Stimulated activated CD8-positive, alpha-beta memory T cell treated with anti-CD3 and anti-CD28 coated beads, Interleukin-2, amount 100 ng/mL, for 1 hour (primary cell): ENCODE measurements at regions not wholly inside any gene's neighbourhood (a gene's known extent, or its start where the extent isn't known, plus 50 kb on each side); places are given as distances from the start of the nearest gene placed in this dataset.
"Not testable (repeated sequence)": the region's sequence is repeated elsewhere in the genome, so short reads cannot be mapped to it uniquely, and the experiment has no call there.

Experiments
- DNase-seq, 2 donors: peaks; one replicate each; pipeline ENCODE4 v3.0.0-alpha.2; 2020; ENCODE audit warnings: low read depth in 2 of 2

DNA sequence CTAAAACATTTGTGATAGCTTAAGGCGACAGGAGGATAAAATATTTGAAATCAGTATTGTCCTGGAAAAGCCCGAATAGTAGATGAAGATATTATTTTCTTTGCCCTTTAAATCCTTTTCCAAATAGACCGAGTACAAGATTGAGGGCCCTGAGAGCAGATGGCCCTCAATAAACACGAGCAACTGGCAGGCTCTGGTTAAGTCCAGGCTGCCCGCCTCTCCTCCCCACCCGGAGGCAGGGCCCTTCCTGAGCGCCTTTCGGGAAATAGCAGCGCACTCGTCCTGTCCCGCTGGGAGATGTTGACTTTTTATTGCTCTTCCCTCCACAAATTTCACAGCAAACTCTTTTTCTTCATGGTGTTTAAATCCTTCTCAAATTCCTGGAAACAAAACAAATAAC is 50.8 kb upstream of the MAX start:
- DNase-seq: no peak

- DNase-seq: no peak
Observed at GRCh38 chr14:65156568-65157366, 54.5 kb upstream of the MAX start.

DNA sequence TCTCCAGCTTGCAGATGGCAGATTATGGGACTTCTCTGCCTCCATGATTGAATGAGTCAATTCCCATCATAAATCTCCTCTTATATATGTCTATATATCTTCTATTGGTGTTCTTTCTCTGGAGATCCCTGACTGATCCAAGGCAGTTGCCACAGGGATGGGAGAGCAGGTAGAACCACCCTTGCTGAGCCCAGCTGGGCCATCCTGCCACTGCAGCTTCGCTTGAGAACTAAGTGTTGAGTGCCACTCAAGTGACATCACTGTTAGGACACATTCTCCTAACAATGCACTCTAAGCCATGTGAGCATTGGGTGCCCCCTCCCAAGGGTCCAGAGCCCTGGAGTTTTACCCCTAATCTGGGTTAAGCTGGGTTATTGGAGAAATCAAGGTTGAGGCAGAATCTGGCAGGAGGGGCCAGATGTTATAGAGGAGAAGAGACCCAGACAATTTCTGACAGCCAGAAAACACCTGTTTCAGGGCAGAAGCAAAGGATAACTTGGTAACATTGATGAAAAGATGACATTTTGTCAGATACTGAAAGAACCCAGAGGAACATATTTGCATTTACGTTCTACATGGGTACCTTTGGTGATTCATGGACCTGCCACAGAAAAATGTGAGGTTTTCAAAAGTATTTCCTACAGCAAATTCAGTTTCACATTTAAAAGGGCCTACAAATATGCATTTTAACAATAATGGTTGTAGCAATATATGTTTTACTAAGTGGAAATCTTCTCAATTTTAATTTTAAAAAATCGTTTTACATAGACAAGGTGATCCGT is 57.2 kb upstream of the MAX start:
- no peak for DNase-seq

- DNase-seq: no peak
Observed at GRCh38 chr14:65160091-65160490, 57.8 kb upstream of the MAX start.

GRCh38 chr14:65162031-65162430 is 59.7 kb upstream of the MAX start:
- no peak for DNase-seq

GRCh38 chr14:65164068-65164824 is 61.9 kb upstream of the MAX start:
- no peak for DNase-seq

GRCh38 chr14:65164825-65165135 is 62.5 kb upstream of the MAX start:
- DNase-seq: no peak

GRCh38 chr14:65167072-65167645 is 64.8 kb upstream of the MAX start:
- DNase-seq: no peak

DNA sequence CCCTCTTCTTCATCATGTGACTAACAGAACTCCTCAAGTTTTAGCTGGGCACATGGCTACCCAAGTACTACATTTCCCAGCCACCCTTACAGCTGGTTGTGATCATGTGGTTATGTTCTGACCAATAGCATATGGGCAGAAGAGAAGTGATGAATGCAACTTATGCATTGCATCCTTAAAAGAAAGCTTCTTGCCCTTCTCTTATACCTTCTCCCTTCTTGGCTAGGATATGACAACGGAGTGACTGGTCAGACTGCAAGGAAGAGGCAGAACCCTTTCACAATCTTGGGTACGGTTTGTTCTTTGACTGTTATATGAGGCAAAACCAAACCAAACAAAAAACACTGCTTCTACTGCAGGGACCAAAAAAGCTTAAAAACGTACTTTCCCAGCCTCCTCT is 66.5 kb upstream of the MAX start:
- DNase-seq: no peak

DNA sequence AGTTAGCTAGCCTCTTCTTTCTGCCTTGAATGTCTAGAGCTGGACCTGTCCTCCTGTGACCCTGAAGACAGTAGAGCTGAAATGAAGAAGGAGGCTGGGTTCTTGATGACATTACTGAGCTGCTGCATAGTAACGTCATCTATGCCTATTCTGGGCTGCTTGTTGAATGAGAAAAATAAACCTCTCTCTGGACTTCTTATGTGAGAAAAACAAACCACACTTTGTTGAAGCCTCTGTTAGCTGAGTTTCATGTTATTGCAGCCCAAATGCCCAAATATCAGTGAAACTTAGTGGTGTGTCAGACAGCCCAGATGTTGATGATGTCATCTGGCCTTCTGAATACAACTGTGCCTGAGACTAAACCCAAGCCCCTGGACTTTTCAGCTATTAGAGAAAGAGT is 67.0 kb upstream of the MAX start:
- DNase-seq: no peak

DNA sequence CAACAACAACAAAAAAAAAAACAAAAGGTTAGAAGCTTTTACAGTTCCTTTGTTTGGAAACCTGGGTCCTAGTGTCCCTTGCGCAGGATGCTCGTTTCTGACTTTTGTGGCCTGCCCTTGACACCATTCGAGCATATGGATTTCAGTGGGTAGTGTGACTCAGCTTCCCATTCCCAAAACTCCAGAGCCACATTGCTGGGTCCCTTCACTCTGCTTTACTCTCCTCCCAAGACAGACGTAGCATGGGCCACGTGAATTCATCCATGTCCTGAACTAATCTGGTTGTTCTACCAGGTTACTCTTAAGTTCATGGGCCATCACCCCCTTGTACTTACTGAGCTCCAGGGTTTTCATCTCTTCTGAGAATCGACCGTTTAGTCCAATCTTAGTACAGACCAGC is 68.0 kb upstream of the MAX start:
- DNase-seq: no peak

GRCh38 chr14:65170768-65171507 is 68.6 kb upstream of the MAX start:
- DNase-seq: no peak

DNA sequence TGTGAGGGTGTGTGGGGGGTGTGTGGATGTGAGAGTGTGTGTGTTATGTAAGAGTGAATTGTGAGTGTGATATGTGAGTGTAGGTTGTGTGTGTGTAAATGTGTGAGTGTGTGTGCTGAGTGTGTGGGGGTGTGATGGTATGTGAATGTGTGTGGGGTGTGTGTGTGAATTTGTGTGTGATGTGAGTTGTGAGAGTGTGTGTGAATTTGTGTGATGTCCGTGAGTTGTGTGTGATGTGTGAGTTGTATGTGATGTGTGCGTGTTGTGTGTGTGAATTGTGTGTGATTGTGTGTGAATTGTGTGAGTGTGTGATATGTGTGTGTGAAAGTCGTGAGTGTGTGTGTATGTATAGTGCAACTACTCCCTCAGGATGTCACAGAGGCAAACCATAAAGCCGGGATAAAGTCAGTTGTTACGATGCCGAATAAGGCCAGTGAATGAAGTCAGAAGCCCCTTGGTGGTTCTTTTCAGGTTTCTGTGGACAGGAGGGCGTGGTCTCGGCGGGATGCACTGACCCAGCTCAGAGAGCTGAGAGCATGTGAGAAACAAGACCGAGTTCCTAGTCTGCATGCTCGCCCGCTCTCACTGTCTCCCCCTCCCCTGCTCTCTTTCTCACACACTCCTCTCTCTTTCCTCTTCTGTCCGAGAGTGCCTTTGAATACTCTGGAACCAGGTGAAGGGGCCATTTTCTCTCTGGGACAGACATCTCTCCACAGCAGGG is 71.8 kb upstream of the MAX start:
- no peak for DNase-seq

DNA sequence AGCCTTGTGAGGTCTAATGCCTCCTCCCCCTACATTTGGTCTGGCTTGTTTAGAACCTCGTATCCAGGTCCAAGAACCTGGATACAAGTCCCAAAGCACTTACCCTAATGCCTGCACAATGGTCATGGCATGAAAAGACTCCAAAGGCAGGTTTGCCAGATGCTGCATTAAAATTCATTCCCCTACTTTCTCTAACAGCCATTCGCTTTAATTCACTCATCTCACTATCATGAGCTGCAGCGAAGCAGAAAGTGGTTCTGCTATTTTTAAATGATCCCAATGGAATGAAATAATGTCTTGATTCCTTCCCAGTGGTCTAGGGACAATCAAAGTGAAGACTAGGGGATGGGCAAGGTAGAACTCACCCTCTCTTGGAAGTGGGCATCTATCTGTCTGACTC is 72.5 kb upstream of the MAX start:
- DNase-seq: no peak

- no peak for DNase-seq
Observed at GRCh38 chr14:65177551-65177950, 75.2 kb upstream of the MAX start.

DNA sequence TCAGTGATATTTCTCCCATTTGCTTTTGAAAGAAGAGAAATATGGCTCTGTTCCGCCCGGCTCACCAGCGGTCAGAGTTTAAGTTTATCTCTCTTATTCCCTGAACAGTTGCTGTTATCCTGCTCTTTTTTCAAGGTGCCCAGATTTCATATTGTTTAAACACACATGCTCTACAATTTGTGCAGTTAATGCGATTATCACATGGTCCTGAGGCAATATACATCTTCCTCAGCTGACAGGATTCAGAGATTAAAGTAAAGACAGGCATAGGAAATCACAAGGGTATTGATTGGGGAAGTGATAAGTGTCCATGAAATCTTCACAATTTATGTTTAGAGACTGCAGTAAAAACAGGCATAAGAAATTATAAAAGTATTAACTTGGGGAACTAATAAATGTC is 76.9 kb upstream of the MAX start:
- DNase-seq: not testable (repeated sequence)

GRCh38 chr14:65179918-65180724 is 77.8 kb upstream of the MAX start:
- no peak for DNase-seq

DNA sequence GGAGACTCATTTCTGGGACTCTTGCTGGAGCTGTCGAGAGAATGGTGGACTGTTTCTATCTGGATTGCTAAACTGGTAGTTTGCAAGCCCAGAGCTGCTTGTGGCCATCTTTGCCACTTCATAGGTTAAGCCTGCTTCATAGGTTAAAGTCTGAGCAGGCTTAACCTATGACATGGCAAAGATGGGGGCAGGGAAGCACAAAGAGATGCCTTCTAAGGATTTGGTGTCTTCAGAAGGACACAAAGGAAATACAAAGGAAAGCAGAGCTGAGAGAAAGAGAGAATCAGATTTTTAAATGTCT is 78.4 kb upstream of the MAX start:
- no peak for DNase-seq

DNA sequence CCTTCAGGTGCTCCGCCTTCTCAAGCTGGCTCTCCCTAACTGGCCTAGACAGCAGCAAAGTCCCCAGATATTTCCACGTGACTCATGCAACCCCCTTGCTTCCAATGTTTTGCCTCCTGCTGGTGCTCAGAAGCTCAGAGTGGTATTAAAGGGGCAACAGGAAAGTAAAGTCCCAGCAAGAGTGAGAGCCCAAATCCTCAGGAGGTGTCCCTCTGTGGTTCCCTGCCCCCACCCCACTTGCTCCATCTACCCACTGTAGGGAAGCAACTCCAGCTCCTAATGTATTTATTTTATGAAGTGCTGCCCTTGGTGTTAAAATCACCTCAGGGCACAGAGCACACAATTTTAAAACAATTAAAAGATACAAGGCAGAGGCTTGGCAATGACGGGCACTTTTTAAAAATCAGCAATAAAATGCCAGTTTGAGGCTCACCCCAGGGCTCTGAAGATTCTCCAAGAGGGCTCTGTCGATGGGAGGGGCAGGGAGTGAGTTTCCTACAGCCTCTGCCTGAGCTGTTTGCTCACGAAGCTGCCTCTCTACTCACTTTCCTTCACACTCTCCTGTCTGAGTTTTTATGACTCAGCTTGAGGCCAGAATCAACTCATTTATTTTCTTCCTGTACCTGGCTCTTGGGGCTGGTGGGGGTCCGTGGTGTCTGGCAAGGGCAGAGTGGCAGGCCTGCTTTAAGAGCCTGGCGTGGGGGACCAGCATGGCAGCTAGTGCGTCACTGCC is 81.9 kb upstream of the MAX start:
- no peak for DNase-seq

- DNase-seq: no peak
Observed at GRCh38 chr14:65185829-65186228, 83.5 kb upstream of the MAX start.
